Neural progenitor cell (in vitro differentiated cells): ENCODE measurements at regions not wholly inside any gene's neighbourhood (a gene's known extent, or its start where the extent isn't known, plus 50 kb on each side); places are given as distances from the start of the nearest gene placed in this dataset.
"Not testable (repeated sequence)": the region's sequence is repeated elsewhere in the genome, so short reads cannot be mapped to it uniquely, and the experiment has no call there.

Experiments
- DNase-seq: peaks from one replicate; pipeline ENCODE4 v3.0.0-alpha.2; 2016; ENCODE audit warnings: low spot score
- H2AFZ ChIP-seq: fragments of 200-600 bp; sonication (generic); replicated peaks from 2 replicates; pipeline ENCODE4 v1.6.1; 2016; ENCODE audit warnings: antibody characterized with exemption
- H3F3A ChIP-seq: fragments of 200-600 bp; sonication (generic); 2 replicates; pipeline ENCODE4 v1.6.1; 2016; ENCODE audit warnings: antibody characterized with exemption, low read depth
- H3K27ac ChIP-seq: fragments of 200-600 bp; sonication (generic); 2 replicates; pipeline ENCODE4 v1.5.1; 2016; ENCODE audit warnings: mild to moderate bottlenecking
- H3K27me3 ChIP-seq: fragments of 200-600 bp; sonication (generic); 2 replicates; pipeline ENCODE4 v1.6.1; 2016; ENCODE audit warnings: mild to moderate bottlenecking, moderate library complexity
- H3K36me3 ChIP-seq: fragments of 200-600 bp; sonication (generic); 2 replicates; pipeline ENCODE4 v1.5.1; 2016
- H3K4me1 ChIP-seq: fragments of 200-600 bp; sonication (generic); 2 replicates; pipeline ENCODE4 v1.6.1; 2016; ENCODE audit warnings: mixed run types
- H3K4me2 ChIP-seq: fragments of 200-600 bp; sonication (generic); 2 replicates; pipeline ENCODE4 v1.6.1; 2016
- H3K4me3 ChIP-seq: fragments of 200-600 bp; sonication (generic); 2 replicates; pipeline ENCODE4 v1.5.1; 2016
- H3K79me2 ChIP-seq: fragments of 200-600 bp; sonication (generic); 2 replicates; pipeline ENCODE4 v1.6.1; 2016; ENCODE audit warnings: low read depth
- H3K9ac ChIP-seq: fragments of 200-600 bp; sonication (generic); 2 replicates; pipeline ENCODE4 v1.6.1; 2016
- H3K9me3 ChIP-seq: fragments of 200-600 bp; sonication (generic); 2 replicates; pipeline ENCODE4 v1.5.1; 2016; ENCODE audit warnings: low read depth
- H4K20me1 ChIP-seq: fragments of 200-600 bp; sonication (generic); 2 replicates; pipeline ENCODE4 v1.6.1; 2016; ENCODE audit warnings: low read depth
- H3K27ac Mint-ChIP-seq: 3 replicates; pipeline ENCODE4 v1.8.0; 2021; ENCODE audit warnings: mixed read lengths
- H3K27me3 Mint-ChIP-seq: 2 replicates; pipeline ENCODE4 v1.8.0; 2022; ENCODE audit warnings: low read depth, mild to moderate bottlenecking, inconsistent platforms, moderate library complexity, mixed read lengths; ENCODE audit not compliant: insufficient read depth
- H3K36me3 Mint-ChIP-seq: 3 replicates; pipeline ENCODE4 v1.8.0; 2021; ENCODE audit warnings: mixed read lengths
- H3K4me1 Mint-ChIP-seq: 3 replicates; pipeline ENCODE4 v1.8.0; 2021; ENCODE audit warnings: mixed read lengths
- H3K4me3 Mint-ChIP-seq: 3 replicates; pipeline ENCODE4 v1.8.0; 2021; ENCODE audit warnings: mild to moderate bottlenecking, moderate library complexity, mixed read lengths
- H3K9me3 Mint-ChIP-seq: 3 replicates; pipeline ENCODE4 v1.8.0; 2020; ENCODE audit warnings: mixed read lengths
- EZH2 ChIP-seq: fragments of 200-600 bp; sonication (generic); IDR thresholded peaks from 2 replicates; pipeline ENCODE4 v1.6.1; 2017; ENCODE audit warnings: antibody characterized with exemption, mild to moderate bottlenecking, moderate library complexity
- EZH2phosphoT487 ChIP-seq: fragments of 200-600 bp; sonication (generic); IDR thresholded peaks from 2 replicates; pipeline ENCODE4 v1.6.1; 2017; ENCODE audit warnings: antibody characterized with exemption
- TF ChIP-seq, protein P1 (sequence below): fragments of 200-600 bp; sonication (generic); IDR thresholded peaks from 2 replicates; pipeline ENCODE4 v1.5.1; 2017; ENCODE audit warnings: antibody characterized with exemption, mild to moderate bottlenecking

DNA sequence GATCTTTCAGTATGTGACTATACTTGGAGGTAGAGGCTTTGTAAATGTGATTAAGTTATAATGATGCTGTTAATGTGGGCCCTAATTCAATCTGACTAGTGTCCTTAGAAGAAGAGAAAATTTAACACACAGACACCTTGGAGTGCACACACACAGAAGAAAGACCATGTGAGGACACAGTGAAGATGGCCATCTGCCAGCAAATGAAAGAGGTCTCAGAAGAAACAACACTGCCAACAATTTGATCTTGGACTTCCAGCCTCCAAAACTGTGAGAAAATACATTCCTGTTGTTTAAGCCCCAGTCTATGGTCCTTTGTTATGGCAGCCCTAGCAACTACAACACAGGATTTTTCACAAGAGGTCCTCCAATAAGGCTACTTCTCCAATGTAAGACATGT lies 120.9 kb upstream of the ABCB5 start:
- H3K27me3 Mint-ChIP-seq: peaks cover 5% of the 10 kb centered on the region
- H3K4me3 Mint-ChIP-seq: no peak overlapping the region
- H3K79me2 ChIP-seq: no peaks in the 10 kb centered on the region
- H3K4me3 ChIP-seq: no peak overlapping the region
- no peak for DNase-seq
- no peaks in the 10 kb centered on the region for H3K27me3 ChIP-seq
- H2AFZ ChIP-seq: no peak overlapping the region
- no peak overlapping the region for H3K4me2 ChIP-seq
- peaks cover 36% of the 10 kb centered on the region for H3K9me3 Mint-ChIP-seq
- H3K4me1 Mint-ChIP-seq: no peaks in the 10 kb centered on the region
- no peak overlapping the region for H3K27ac ChIP-seq
- H3K9ac ChIP-seq: no peak overlapping the region
- peaks cover 4% of the 10 kb centered on the region for H3K36me3 ChIP-seq
- H3F3A ChIP-seq: no peaks in the 10 kb centered on the region
- no peaks in the 10 kb centered on the region for H3K36me3 Mint-ChIP-seq
- no peaks in the 10 kb centered on the region for H3K9me3 ChIP-seq
- no peaks in the 10 kb centered on the region for H3K4me1 ChIP-seq
- H4K20me1 ChIP-seq: no peaks in the 10 kb centered on the region
- TF ChIP-seq EZH2 (no peak), EZH2phosphoT487 (no peak)
- TF ChIP-seq, protein P1, sequence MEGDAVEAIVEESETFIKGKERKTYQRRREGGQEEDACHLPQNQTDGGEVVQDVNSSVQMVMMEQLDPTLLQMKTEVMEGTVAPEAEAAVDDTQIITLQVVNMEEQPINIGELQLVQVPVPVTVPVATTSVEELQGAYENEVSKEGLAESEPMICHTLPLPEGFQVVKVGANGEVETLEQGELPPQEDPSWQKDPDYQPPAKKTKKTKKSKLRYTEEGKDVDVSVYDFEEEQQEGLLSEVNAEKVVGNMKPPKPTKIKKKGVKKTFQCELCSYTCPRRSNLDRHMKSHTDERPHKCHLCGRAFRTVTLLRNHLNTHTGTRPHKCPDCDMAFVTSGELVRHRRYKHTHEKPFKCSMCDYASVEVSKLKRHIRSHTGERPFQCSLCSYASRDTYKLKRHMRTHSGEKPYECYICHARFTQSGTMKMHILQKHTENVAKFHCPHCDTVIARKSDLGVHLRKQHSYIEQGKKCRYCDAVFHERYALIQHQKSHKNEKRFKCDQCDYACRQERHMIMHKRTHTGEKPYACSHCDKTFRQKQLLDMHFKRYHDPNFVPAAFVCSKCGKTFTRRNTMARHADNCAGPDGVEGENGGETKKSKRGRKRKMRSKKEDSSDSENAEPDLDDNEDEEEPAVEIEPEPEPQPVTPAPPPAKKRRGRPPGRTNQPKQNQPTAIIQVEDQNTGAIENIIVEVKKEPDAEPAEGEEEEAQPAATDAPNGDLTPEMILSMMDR: no peak
- H3K27ac Mint-ChIP-seq: no peak overlapping the region

DNA sequence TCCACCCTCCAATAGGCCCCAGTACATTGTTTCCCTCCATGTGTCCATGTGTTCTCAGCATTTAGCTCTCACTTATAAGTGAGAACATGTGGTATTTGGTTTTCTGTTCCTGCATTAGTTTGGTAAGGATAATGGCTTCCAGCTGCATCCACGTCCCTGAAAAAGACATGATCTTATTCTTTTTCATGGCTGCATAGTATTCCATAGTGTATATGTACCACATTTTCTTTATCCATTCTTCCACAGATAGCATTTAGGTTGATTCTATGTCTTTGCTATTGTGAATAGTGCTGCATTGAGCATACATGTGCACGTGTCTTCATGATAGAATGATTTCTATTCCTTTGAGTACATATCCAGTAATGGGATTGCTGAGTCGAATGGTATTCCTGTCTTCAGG lies 114.0 kb upstream of the ABCB5 start:
- not testable (repeated sequence) for H4K20me1 ChIP-seq, H3K4me1 ChIP-seq, H3K36me3 ChIP-seq, H3F3A ChIP-seq, H2AFZ ChIP-seq, H3K27ac ChIP-seq, H3K4me3 Mint-ChIP-seq, H3K4me2 ChIP-seq, H3K79me2 ChIP-seq, DNase-seq, H3K36me3 Mint-ChIP-seq, H3K27me3 ChIP-seq, H3K4me1 Mint-ChIP-seq, H3K4me3 ChIP-seq, H3K9me3 ChIP-seq, H3K9ac ChIP-seq, H3K27ac Mint-ChIP-seq, H3K27me3 Mint-ChIP-seq
- peaks cover 40% of the 10 kb centered on the region for H3K9me3 Mint-ChIP-seq

DNA sequence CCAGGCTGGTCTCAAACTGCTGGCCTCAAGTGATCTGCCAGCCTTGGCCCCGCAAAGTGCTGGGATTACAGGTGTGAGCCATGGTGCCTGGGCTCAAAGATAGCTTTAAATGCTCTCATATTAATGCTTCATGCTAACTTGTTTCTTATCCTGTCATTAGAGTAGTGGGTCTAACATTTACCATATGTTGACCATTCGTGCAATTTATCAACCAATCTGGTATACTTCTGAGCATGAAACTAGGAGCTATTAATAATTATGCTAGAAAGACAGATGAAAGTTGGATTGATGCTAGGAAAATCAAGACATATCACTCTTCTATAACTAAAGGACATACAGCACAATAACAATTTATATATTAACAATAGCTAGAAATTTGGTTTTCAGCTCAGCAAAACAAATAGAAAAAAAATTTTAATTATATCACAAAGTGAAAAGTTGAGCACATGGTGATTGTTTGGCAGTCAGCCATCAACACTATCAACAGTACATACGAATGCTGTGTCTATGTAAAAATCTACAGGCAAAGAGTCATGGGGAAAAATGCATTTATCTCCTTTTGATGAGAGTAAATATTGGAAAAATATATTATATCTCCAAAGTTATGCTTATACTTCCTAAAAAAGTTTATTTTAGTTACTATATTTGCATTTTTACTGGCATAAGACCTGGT lies 112.1 kb upstream of the ABCB5 start:
- no peak for TF ChIP-seq EZH2
- no peak for TF ChIP-seq EZH2phosphoT487
- TF ChIP-seq, protein P1: no peak
- H3K4me1 ChIP-seq: no peaks in the 10 kb centered on the region
- no peak overlapping the region for H3K27ac ChIP-seq
- Mint-ChIP-seq H3K4me3 (no peak overlapping the region), H3K36me3 (no peaks in the 10 kb centered on the region), H3K9me3 (peaks cover 27% of the 10 kb centered on the region), H3K27me3 (peaks cover 6% of the 10 kb centered on the region), H3K27ac (no peak overlapping the region), H3K4me1 (peaks cover 8% of the 10 kb centered on the region)
- H3K79me2 ChIP-seq: no peaks in the 10 kb centered on the region
- H3K4me3 ChIP-seq: no peak overlapping the region
- H3K9ac ChIP-seq: no peak overlapping the region
- peaks cover 5% of the 10 kb centered on the region for H3K9me3 ChIP-seq
- no peaks in the 10 kb centered on the region for H3K27me3 ChIP-seq
- H3K4me2 ChIP-seq: no peak overlapping the region
- no peak overlapping the region for H2AFZ ChIP-seq
- H3F3A ChIP-seq: no peaks in the 10 kb centered on the region
- DNase-seq: no peak
- no peaks in the 10 kb centered on the region for H3K36me3 ChIP-seq
- H4K20me1 ChIP-seq: no peaks in the 10 kb centered on the region

DNA sequence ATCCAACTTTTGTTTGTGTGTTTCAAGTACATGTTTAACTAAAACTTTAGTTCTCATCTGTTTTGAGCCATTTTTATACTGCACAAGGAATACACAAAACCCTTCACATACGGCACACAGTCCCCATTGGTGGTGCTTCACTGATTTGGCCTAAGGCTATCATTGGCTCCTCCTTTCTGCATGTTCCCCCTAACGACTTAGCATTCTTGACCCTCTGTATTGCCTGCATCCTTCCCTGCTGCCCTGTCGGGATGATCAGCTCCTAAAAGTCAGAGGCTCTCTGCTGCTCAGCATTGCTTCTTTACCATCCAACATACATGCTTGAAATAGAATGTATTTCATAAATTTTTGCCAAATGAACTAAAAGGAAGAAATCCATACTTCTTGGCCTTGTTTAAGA lies 111.4 kb upstream of the ABCB5 start:
- Histone ChIP-seq H3K9me3 (peaks cover 5% of the 10 kb centered on the region), H3K79me2 (no peaks in the 10 kb centered on the region), H2AFZ (no peak overlapping the region), H3K4me2 (no peak overlapping the region), H3K36me3 (no peaks in the 10 kb centered on the region), H3K4me3 (no peak overlapping the region), H4K20me1 (no peaks in the 10 kb centered on the region), H3F3A (no peaks in the 10 kb centered on the region), H3K27me3 (no peaks in the 10 kb centered on the region), H3K27ac (no peak overlapping the region), H3K9ac (no peak overlapping the region), H3K4me1 (no peaks in the 10 kb centered on the region)
- Mint-ChIP-seq H3K4me1 (peaks cover 12% of the 10 kb centered on the region), H3K27me3 (peaks cover 6% of the 10 kb centered on the region), H3K9me3 (peaks cover 23% of the 10 kb centered on the region), H3K27ac (no peak overlapping the region), H3K4me3 (no peak overlapping the region), H3K36me3 (no peaks in the 10 kb centered on the region)
- no peak for DNase-seq
- TF ChIP-seq, protein P1: no peak
- TF ChIP-seq EZH2 (no peak), EZH2phosphoT487 (no peak)
